SK-N-SH (cell line): ENCODE measurements at regions not wholly inside any gene's neighbourhood (a gene's known extent, or its start where the extent isn't known, plus 50 kb on each side); places are given as distances from the start of the nearest gene placed in this dataset.
A peak's percentile ranks its signal among the peaks of the same experiment; 100 is the strongest.

Source experiments
- CTCF ChIA-PET: fragments of 300-600, 350-600 bp; formaldehyde crosslinking; extraction: SDS; loops from one replicate; lab custom pipeline; 2021; lab: Yijun Ruan, JAX
- POLR2A ChIA-PET: fragments of 350-600 bp; sonication (Branson Sonifier 250); formaldehyde crosslinking; extraction: SDS; loops from one replicate; lab custom pipeline; 2020; ENCODE audit warnings: antibody characterized with exemption, inconsistent platforms; lab: Yijun Ruan, JAX
- DNase-seq: peaks from one replicate; pipeline ENCODE4 v3.0.0; 2012
- H2AFZ ChIP-seq: fragments of 200-600 bp; sonication (generic); 2 replicates; pipeline ENCODE4 v1.8.1; 2016; ENCODE audit warnings: antibody characterized with exemption, mild to moderate bottlenecking, low read depth
- H3F3A ChIP-seq: fragments of 200-600 bp; sonication (generic); replicated peaks from 2 replicates; pipeline ENCODE3; 2016; ENCODE audit warnings: antibody characterized with exemption, mild to moderate bottlenecking; ENCODE audit not compliant: insufficient read depth
- H3K27ac ChIP-seq, 2 experiments: fragments of 200-500 bp in 1 of 2; fragments of 200-600 bp in 1 of 2; sonication (Bioruptor generic) in 1 of 2; sonication (generic), shearing (Covaris generic) in 1 of 2; 2 replicates each; pipeline versions ENCODE4 v1.5.1 to v1.6.1; 2014 to 2016; ENCODE audit warnings: low read depth in 2 of 2, inconsistent platforms in 1 of 2, low read length in 1 of 2, mild to moderate bottlenecking in 1 of 2, mixed read lengths in 1 of 2
- H3K27me3 ChIP-seq: fragments of 200-600 bp; sonication (generic), shearing (Covaris generic); 2 replicates; pipeline ENCODE4 v1.6.1; 2016; ENCODE audit warnings: mixed run types; ENCODE audit not compliant: insufficient read depth
- H3K36me3 ChIP-seq, 2 experiments: fragments of 200-500 bp in 1 of 2; fragments of 200-600 bp in 1 of 2; sonication (Bioruptor generic) in 1 of 2; sonication (generic) in 1 of 2; replicated peaks in 1 of 2; 2 replicates each; pipeline versions ENCODE3 to v1.5.1; 2014 to 2016; ENCODE audit warnings: low read length in 1 of 2, mild to moderate bottlenecking in 1 of 2; ENCODE audit not compliant: insufficient read depth in 2 of 2, control insufficient read depth in 1 of 2
- H3K4me1 ChIP-seq, 2 experiments: fragments of 200-500 bp in 1 of 2; fragments of 200-600 bp in 1 of 2; sonication (Bioruptor generic) in 1 of 2; sonication (generic), shearing (Covaris generic) in 1 of 2; 2 replicates each; pipeline versions ENCODE4 v1.5.1 to v1.6.1; 2014 to 2016; ENCODE audit warnings: low read depth in 1 of 2, low read length in 1 of 2, mixed run types in 1 of 2; ENCODE audit not compliant: insufficient read depth in 2 of 2, control insufficient read depth in 1 of 2
- H3K4me2 ChIP-seq: fragments of 200-600 bp; sonication (generic), shearing (Covaris generic); 2 replicates; pipeline ENCODE4 v1.6.1; 2017; ENCODE audit warnings: mixed run types
- H3K4me3 ChIP-seq, 2 experiments: fragments of 200-500 bp in 1 of 2; fragments of 200-600 bp in 1 of 2; sonication (Bioruptor generic) in 1 of 2; sonication (generic), shearing (Covaris generic) in 1 of 2; 2 replicates each; pipeline versions ENCODE4 v1.5.1 to v1.8.1; 2014 to 2016; ENCODE audit warnings: low read depth in 2 of 2, inconsistent platforms in 1 of 2, low read length in 1 of 2, mild to moderate bottlenecking in 1 of 2, mixed read lengths in 1 of 2, moderate library complexity in 1 of 2
- H3K79me2 ChIP-seq: fragments of 200-600 bp; sonication (generic); 2 replicates; pipeline ENCODE4 v1.8.1; 2017; ENCODE audit warnings: mild to moderate bottlenecking; ENCODE audit not compliant: insufficient read depth
- H3K9ac ChIP-seq: fragments of 200-600 bp; sonication (generic); 2 replicates; pipeline ENCODE4 v1.6.1; 2017; ENCODE audit warnings: mixed run types
- H3K9me2 ChIP-seq: fragments of 200-600 bp; sonication (generic); 2 replicates; pipeline ENCODE4 v1.6.1; 2017; ENCODE audit warnings: mixed run types
- H3K9me3 ChIP-seq: fragments of 200-600 bp; sonication (generic); 2 replicates; pipeline ENCODE4 v1.6.1; 2017; ENCODE audit warnings: mixed run types, mild to moderate bottlenecking, moderate library complexity
- H4K20me1 ChIP-seq: fragments of 200-600 bp; sonication (generic); 2 replicates; pipeline ENCODE4 v1.6.1; 2017; ENCODE audit warnings: mild to moderate bottlenecking, mixed run types; ENCODE audit not compliant: insufficient read depth
- EZH2phosphoT487 ChIP-seq: fragments of 200-600 bp; sonication (generic); IDR thresholded peaks from 2 replicates; pipeline ENCODE4 v1.6.1; 2017; ENCODE audit warnings: low read depth, mixed run types, mild to moderate bottlenecking, antibody characterized with exemption, moderate library complexity, borderline replicate concordance
- FOSL2 ChIP-seq: IDR thresholded peaks from 2 replicates; pipeline ENCODE4 v1.4.0; 2012; ENCODE audit warnings: low read depth, mild to moderate bottlenecking, moderate library complexity, borderline replicate concordance
- FOXM1 ChIP-seq: IDR thresholded peaks from 2 replicates; pipeline ENCODE4 v1.4.0; 2012; ENCODE audit warnings: low read depth, mild to moderate bottlenecking
- GATA2 ChIP-seq: sonication (generic); formaldehyde crosslinking; IDR thresholded peaks from 2 replicates; pipeline ENCODE4 v1.5.0; 2020; ENCODE audit warnings: mild to moderate bottlenecking, missing genetic modification reagents
- MEF2A ChIP-seq: IDR thresholded peaks from 2 replicates; pipeline ENCODE4 v1.4.0; 2012; ENCODE audit warnings: low read depth, borderline replicate concordance
- MXI1 ChIP-seq: IDR thresholded peaks from 2 replicates; pipeline ENCODE4 v1.6.1; 2012; ENCODE audit warnings: mild to moderate bottlenecking, low read depth, low read length, improper control_type of control experiment
- NRF1 ChIP-seq: IDR thresholded peaks from 2 replicates; pipeline ENCODE4 v1.6.1; 2012; ENCODE audit warnings: low read depth, mild to moderate bottlenecking, low read length
- POLR2AphosphoS5 ChIP-seq: IDR thresholded peaks from 2 replicates; pipeline ENCODE4 v1.6.1; 2012; ENCODE audit warnings: low read depth, low read length
- RAD21 ChIP-seq: IDR thresholded peaks from 2 replicates; pipeline ENCODE4 v1.6.1; 2012; ENCODE audit warnings: mild to moderate bottlenecking, low read length
- RCOR1 ChIP-seq: fragments of 150-350 bp; IDR thresholded peaks from 2 replicates; pipeline ENCODE4 v1.6.1; 2017; ENCODE audit warnings: antibody characterized with exemption, low read length
- RFX5 ChIP-seq: IDR thresholded peaks from 2 replicates; pipeline ENCODE4 v1.6.1; 2012; ENCODE audit warnings: mild to moderate bottlenecking, improper control_type of control experiment, low read length
- RXRA ChIP-seq: IDR thresholded peaks from 2 replicates; pipeline ENCODE4 v1.4.0; 2012; ENCODE audit warnings: low read depth, mild to moderate bottlenecking, borderline replicate concordance
- SIN3A ChIP-seq: IDR thresholded peaks from 2 replicates; pipeline ENCODE4 v1.6.1; 2012; ENCODE audit warnings: low read depth, mild to moderate bottlenecking, low read length, moderate library complexity, borderline replicate concordance
- TCF12 ChIP-seq: IDR thresholded peaks from 2 replicates; pipeline ENCODE4 v1.4.0; 2012
- TEAD4 ChIP-seq: IDR thresholded peaks from 2 replicates; pipeline ENCODE4 v1.4.0; 2012; ENCODE audit warnings: mild to moderate bottlenecking, borderline replicate concordance; ENCODE audit not compliant: insufficient read depth
- WGBS: methylation state at CpG from one replicate; pipeline ENCODE4 v1.1.6; 2017; ENCODE audit warnings: low lambda C conversion rate; 5-methylcytosine and 5-hydroxymethylcytosine counted together
- TF ChIP-seq, protein P1 (sequence below): fragments of 150-350 bp; IDR thresholded peaks from 2 replicates; pipeline ENCODE4 v1.6.1; 2016; ENCODE audit warnings: mild to moderate bottlenecking, low read depth, low read length
- TF ChIP-seq, protein P2 (sequence below): IDR thresholded peaks from 2 replicates; pipeline ENCODE4 v1.4.0; 2012; ENCODE audit warnings: low read depth
- TF ChIP-seq, protein P3 (sequence below): IDR thresholded peaks from 2 replicates; pipeline ENCODE4; 2012
- TF ChIP-seq, protein P4 (sequence below): fragments of 150-350 bp; IDR thresholded peaks from 2 replicates; pipeline ENCODE4 v1.6.1; 2017; ENCODE audit warnings: antibody characterized with exemption, low read length, low read depth, borderline replicate concordance
- TF ChIP-seq, protein P5 (sequence below): fragments of 200-600 bp; sonication (generic); IDR thresholded peaks from 2 replicates; pipeline ENCODE4 v1.6.1; 2017; ENCODE audit warnings: antibody characterized with exemption, mild to moderate bottlenecking, moderate library complexity

DNA sequence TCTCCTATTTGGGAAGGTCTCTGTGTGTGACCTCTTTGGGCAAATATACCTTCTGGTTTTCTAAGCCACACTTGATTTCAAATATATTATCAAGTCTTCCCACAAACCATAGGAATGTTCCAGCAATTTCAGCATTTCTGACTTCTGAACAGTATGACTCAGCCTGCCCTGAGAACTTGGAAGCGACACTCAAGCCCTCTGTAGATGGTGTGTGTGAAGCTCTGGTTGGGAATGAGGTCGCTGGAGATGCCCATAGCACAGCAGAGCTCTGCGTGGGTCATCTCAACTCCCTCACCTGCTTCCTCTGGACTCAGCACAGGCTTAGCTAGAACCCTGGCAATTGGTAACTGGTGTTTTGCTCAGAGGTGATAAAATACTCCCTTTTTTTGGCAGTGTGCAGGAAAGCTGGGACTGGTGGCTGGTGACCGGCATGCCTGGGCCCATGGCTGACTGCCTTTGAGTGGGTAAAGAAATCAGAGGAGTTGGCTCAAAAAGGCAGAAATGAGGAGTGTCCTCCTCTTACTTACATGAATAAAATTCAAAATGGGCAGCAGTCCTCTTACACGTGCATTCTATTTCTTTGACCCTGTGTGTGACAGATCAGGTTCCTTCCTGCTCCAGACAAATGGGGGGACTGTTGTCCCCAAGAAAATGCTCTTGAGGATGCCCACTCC lies 87.5 kb upstream of the NRP1 start (continued):
- TF ChIP-seq, protein P1, sequence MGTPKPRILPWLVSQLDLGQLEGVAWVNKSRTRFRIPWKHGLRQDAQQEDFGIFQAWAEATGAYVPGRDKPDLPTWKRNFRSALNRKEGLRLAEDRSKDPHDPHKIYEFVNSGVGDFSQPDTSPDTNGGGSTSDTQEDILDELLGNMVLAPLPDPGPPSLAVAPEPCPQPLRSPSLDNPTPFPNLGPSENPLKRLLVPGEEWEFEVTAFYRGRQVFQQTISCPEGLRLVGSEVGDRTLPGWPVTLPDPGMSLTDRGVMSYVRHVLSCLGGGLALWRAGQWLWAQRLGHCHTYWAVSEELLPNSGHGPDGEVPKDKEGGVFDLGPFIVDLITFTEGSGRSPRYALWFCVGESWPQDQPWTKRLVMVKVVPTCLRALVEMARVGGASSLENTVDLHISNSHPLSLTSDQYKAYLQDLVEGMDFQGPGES, result no peak
- TF ChIP-seq TEAD4 (peak; percentile 37; the same call in 1 of the 2 replicates), NRF1 (no peak), RAD21 (no peak), GATA2 (CRISPR knock-in tag) (no peak), RCOR1 (no peak), FOSL2 (peak; percentile 78), TCF12 (peak; percentile 60), POLR2AphosphoS5 (peak; percentile 33; the same call in 1 of the 2 replicates), MXI1 (no peak), RXRA (no peak), RFX5 (no peak)

DNA sequence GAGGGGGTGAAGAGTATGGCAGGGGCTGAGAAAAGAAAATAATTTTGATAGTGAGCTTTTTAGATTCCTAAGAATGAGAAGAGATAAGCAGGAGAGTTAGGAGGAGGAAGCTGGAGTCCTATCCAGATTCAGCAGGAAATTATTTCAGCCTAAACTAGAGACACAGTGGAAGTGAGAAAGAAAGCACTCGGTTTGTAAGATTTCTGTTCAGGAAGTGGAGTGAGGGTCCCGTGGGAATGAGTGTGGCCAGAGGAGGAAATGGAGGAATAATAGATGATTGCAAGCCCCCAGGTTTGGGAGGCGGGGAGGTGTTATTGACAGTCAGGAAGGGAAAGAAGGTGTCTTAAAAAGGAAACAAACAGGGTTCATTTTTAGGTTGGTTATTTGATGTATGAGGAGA lies 84.8 kb upstream of the NRP1 start:
- no peak overlapping the region for H3K9ac ChIP-seq
- ChIA-PET CTCF (no interaction called here), POLR2A (no interaction called here)
- 75% methylated on average over 3 of the region's 3 CpGs for WGBS
- TF ChIP-seq GATA2 (CRISPR knock-in tag) (no peak), FOXM1 (no peak), POLR2AphosphoS5 (no peak), EZH2phosphoT487 (no peak), TEAD4 (no peak), MEF2A (no peak), RXRA (no peak), SIN3A (no peak), TCF12 (no peak)
- TF ChIP-seq, protein P2, sequence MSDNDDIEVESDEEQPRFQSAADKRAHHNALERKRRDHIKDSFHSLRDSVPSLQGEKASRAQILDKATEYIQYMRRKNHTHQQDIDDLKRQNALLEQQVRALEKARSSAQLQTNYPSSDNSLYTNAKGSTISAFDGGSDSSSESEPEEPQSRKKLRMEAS, result no peak
- TF ChIP-seq, protein P3, sequence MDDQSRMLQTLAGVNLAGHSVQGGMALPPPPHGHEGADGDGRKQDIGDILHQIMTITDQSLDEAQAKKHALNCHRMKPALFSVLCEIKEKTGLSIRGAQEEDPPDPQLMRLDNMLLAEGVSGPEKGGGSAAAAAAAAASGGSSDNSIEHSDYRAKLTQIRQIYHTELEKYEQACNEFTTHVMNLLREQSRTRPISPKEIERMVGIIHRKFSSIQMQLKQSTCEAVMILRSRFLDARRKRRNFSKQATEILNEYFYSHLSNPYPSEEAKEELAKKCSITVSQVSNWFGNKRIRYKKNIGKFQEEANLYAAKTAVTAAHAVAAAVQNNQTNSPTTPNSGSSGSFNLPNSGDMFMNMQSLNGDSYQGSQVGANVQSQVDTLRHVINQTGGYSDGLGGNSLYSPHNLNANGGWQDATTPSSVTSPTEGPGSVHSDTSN, result no peak
- TF ChIP-seq, protein P4, sequence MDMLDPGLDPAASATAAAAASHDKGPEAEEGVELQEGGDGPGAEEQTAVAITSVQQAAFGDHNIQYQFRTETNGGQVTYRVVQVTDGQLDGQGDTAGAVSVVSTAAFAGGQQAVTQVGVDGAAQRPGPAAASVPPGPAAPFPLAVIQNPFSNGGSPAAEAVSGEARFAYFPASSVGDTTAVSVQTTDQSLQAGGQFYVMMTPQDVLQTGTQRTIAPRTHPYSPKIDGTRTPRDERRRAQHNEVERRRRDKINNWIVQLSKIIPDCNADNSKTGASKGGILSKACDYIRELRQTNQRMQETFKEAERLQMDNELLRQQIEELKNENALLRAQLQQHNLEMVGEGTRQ, result no peak
- TF ChIP-seq, protein P5, sequence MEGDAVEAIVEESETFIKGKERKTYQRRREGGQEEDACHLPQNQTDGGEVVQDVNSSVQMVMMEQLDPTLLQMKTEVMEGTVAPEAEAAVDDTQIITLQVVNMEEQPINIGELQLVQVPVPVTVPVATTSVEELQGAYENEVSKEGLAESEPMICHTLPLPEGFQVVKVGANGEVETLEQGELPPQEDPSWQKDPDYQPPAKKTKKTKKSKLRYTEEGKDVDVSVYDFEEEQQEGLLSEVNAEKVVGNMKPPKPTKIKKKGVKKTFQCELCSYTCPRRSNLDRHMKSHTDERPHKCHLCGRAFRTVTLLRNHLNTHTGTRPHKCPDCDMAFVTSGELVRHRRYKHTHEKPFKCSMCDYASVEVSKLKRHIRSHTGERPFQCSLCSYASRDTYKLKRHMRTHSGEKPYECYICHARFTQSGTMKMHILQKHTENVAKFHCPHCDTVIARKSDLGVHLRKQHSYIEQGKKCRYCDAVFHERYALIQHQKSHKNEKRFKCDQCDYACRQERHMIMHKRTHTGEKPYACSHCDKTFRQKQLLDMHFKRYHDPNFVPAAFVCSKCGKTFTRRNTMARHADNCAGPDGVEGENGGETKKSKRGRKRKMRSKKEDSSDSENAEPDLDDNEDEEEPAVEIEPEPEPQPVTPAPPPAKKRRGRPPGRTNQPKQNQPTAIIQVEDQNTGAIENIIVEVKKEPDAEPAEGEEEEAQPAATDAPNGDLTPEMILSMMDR, result no peak
- no peaks in the 10 kb centered on the region for H3F3A ChIP-seq
- H3K79me2 ChIP-seq, result no peaks in the 10 kb centered on the region
- H3K4me3 ChIP-seq, result no peak overlapping the region
- no peak overlapping the region for H3K4me2 ChIP-seq
- DNase-seq, result no peak
- no peaks in the 10 kb centered on the region for H3K9me3 ChIP-seq
- H3K27me3 ChIP-seq, result no peaks in the 10 kb centered on the region
- H3K36me3 ChIP-seq, result no peaks in the 10 kb centered on the region
- H3K27ac ChIP-seq, result no peak overlapping the region
- peaks cover 7 to 17% of the 10 kb centered on the region in 2 experiments; a peak in 1 of 4 replicates for H3K4me1 ChIP-seq
- no peaks in the 10 kb centered on the region for H4K20me1 ChIP-seq
- no peaks in the 10 kb centered on the region for H3K9me2 ChIP-seq
- no peak overlapping the region for H2AFZ ChIP-seq
